ENCODE measurements at regions not wholly inside any gene's neighbourhood (a gene's known extent, or its start where the extent isn't known, plus 50 kb on each side); places are given as distances from the start of the nearest gene placed in this dataset.
"Not testable (repeated sequence)": the region's sequence is repeated elsewhere in the genome, so short reads cannot be mapped to it uniquely, and the experiment has no call there.

- no peak for DNase-seq
Observed at GRCh38 chr7:106522696-106523095, 138.3 kb downstream of the CCDC71L start.

- DNase-seq = no peak
Observed at GRCh38 chr7:106521541-106521940, 139.4 kb downstream of the CCDC71L start.

- no peak for DNase-seq
Observed at GRCh38 chr7:106520962-106521514, 139.9 kb downstream of the CCDC71L start.

- no peak for DNase-seq
Observed at GRCh38 chr7:106518967-106519366, 142.0 kb downstream of the CCDC71L start.

- DNase-seq = no peak
Observed at GRCh38 chr7:106518239-106518638, 142.7 kb downstream of the CCDC71L start.

- no peak for DNase-seq
Observed at GRCh38 chr7:106517508-106517907, 143.4 kb downstream of the CCDC71L start.

- no peak for DNase-seq
Observed at GRCh38 chr7:106515321-106515720, 145.6 kb downstream of the CCDC71L start.

- DNase-seq = no peak
Observed at GRCh38 chr7:106514881-106515280, 146.1 kb downstream of the CCDC71L start.

- no peak for DNase-seq
Observed at GRCh38 chr7:106512217-106512616, 148.7 kb downstream of the CCDC71L start.

GRCh38 chr7:106504645-106505044 is 156.3 kb downstream of the CCDC71L start:
- no peak for DNase-seq

GRCh38 chr7:106504207-106504606 is 156.8 kb downstream of the CCDC71L start:
- no peak for DNase-seq

GRCh38 chr7:106503626-106504025 is 157.3 kb downstream of the CCDC71L start:
- no peak for DNase-seq

- DNase-seq = peak in 1 of 2 donors; percentile 6
Observed at GRCh38 chr7:106501605-106502580, 159.1 kb downstream of the CCDC71L start.

- DNase-seq = no peak
Observed at GRCh38 chr7:106499897-106500296, 161.1 kb downstream of the CCDC71L start.

GRCh38 chr7:106498005-106498404 is 163.0 kb downstream of the CCDC71L start:
- not testable (repeated sequence) for DNase-seq

- DNase-seq = no peak
Observed at GRCh38 chr7:106493041-106493731, 167.8 kb downstream of the CCDC71L start.

- DNase-seq = no peak
Observed at GRCh38 chr7:106488465-106488864, 172.5 kb downstream of the CCDC71L start.

- DNase-seq = no peak
Observed at GRCh38 chr7:106487892-106488291, 173.1 kb downstream of the CCDC71L start.

GRCh38 chr7:106486331-106486730 is 174.6 kb downstream of the CCDC71L start:
- no peak for DNase-seq

GRCh38 chr7:106485919-106486318 is 175.0 kb downstream of the CCDC71L start:
- no peak for DNase-seq

- DNase-seq = no peak
Observed at GRCh38 chr7:106485031-106485551, 175.9 kb downstream of the CCDC71L start.

- DNase-seq = no peak
Observed at GRCh38 chr7:106484562-106484961, 176.4 kb downstream of the CCDC71L start.

- no peak for DNase-seq
Observed at GRCh38 chr7:106482091-106482490, 178.9 kb downstream of the CCDC71L start.
